Right cardiac atrium (tissue), 5 donors: ENCODE measurements at regions not wholly inside any gene's neighbourhood (a gene's known extent, or its start where the extent isn't known, plus 50 kb on each side); places are given as distances from the start of the nearest gene placed in this dataset.

ENCODE experiments used
- ATAC-seq, 2 donors: fragments of 200-7000 bp; cut with Tn5 transposase; one replicate each; pipeline versions ENCODE4 v1.8.0 to v1.9.1; 2020; ENCODE audit warnings: moderate library complexity in 2 of 2, mild to moderate bottlenecking in 1 of 2
- DNase-seq, 3 donors: peaks; one replicate each; pipeline ENCODE4 v3.0.0-alpha.2; 2020
- H3K27ac ChIP-seq: one replicate; pipeline ENCODE4 v1.5.1; 2013; ENCODE audit warnings: mild to moderate bottlenecking, low read length, control low read depth, moderate library complexity
- H3K27me3 ChIP-seq: one replicate; pipeline ENCODE4 v1.6.1; 2013; ENCODE audit not compliant: control insufficient read depth, insufficient read depth
- H3K4me1 ChIP-seq: one replicate; pipeline ENCODE4 v1.6.1; 2013; ENCODE audit warnings: low read length; ENCODE audit not compliant: control insufficient read depth, insufficient read depth
- H3K4me3 ChIP-seq: one replicate; pipeline ENCODE4 v1.5.1; 2013; ENCODE audit warnings: low read length, control low read depth
- H3K9me3 ChIP-seq: one replicate; pipeline ENCODE4 v1.6.1; 2013; ENCODE audit warnings: low read length; ENCODE audit not compliant: control insufficient read depth
- WGBS: extraction: QIAGEN DNeasy Blood & Tissue Kit; methylation state at CpG from one replicate; pipeline ENCODE4 v1.1.7; 2013; 5-methylcytosine and 5-hydroxymethylcytosine counted together
- intact Hi-C, 4 donors: fragments of 100-400 bp; cut with DNase I; formaldehyde crosslinking; loops; one replicate each; pipeline versions ENCODE4 v1.11.0 to v1.14.0; 2022 to 2023
- donor health status: healthy with polysubstance abuse.
- donor health status: DM: no; HTN: yes; CAD: no.
- donor health status: DM: no; HTN: no; CAD: no.
- donor health status: DM: no; HTN: yes; CAD: no; lungs with severe emphysema.
- donor health status: DM: yes; HTN: yes; CAD: no.

GRCh38 chr10:105359708-105360107 is 718.6 kb downstream of the SORCS3 start:
- Histone ChIP-seq H3K4me3 (no peak overlapping the region), H3K9me3 (no peaks in the 10 kb centered on the region), H3K27ac (no peak overlapping the region), H3K4me1 (no peaks in the 10 kb centered on the region), H3K27me3 (no peaks in the 10 kb centered on the region)
- WGBS: 56% methylated on average over 3 of the region's 3 CpGs
- intact Hi-C loops: no loop called here
- DNase-seq: no peak
- no peak for ATAC-seq

GRCh38 chr10:105358911-105359310 is 717.8 kb downstream of the SORCS3 start:
- no peaks in the 10 kb centered on the region for H3K4me1 ChIP-seq
- no peaks in the 10 kb centered on the region for H3K9me3 ChIP-seq
- 88% methylated on average over 2 of the region's 2 CpGs for WGBS
- no peak overlapping the region for H3K27ac ChIP-seq
- no peak for DNase-seq
- ATAC-seq: no peak
- H3K4me3 ChIP-seq: no peak overlapping the region
- H3K27me3 ChIP-seq: no peaks in the 10 kb centered on the region
- intact Hi-C loops: no loop called here

GRCh38 chr10:105356626-105357025 is 715.5 kb downstream of the SORCS3 start:
- H3K4me3 ChIP-seq: no peak overlapping the region
- no peak overlapping the region for H3K27ac ChIP-seq
- no peaks in the 10 kb centered on the region for H3K9me3 ChIP-seq
- 55% methylated on average over 2 of the region's 2 CpGs for WGBS
- no peaks in the 10 kb centered on the region for H3K27me3 ChIP-seq
- DNase-seq: no peak
- intact Hi-C loops: no loop called here
- H3K4me1 ChIP-seq: no peaks in the 10 kb centered on the region
- ATAC-seq: no peak

GRCh38 chr10:105354010-105354409 is 712.9 kb downstream of the SORCS3 start:
- H3K4me1 ChIP-seq: no peaks in the 10 kb centered on the region
- no peak overlapping the region for H3K27ac ChIP-seq
- H3K27me3 ChIP-seq: no peaks in the 10 kb centered on the region
- intact Hi-C loops: no loop called here
- H3K4me3 ChIP-seq: no peak overlapping the region
- H3K9me3 ChIP-seq: no peaks in the 10 kb centered on the region
- ATAC-seq (no peak), DNase-seq (no peak)
- WGBS: 93% methylated on average over 1 of the region's 1 CpG

GRCh38 chr10:105352827-105353226 is 711.7 kb downstream of the SORCS3 start:
- no peaks in the 10 kb centered on the region for H3K4me1 ChIP-seq
- H3K27me3 ChIP-seq: no peaks in the 10 kb centered on the region
- no peak overlapping the region for H3K27ac ChIP-seq
- no peak for DNase-seq
- H3K9me3 ChIP-seq: no peaks in the 10 kb centered on the region
- WGBS: 67% methylated on average over 6 of the region's 6 CpGs
- H3K4me3 ChIP-seq: no peak overlapping the region
- intact Hi-C loops: no loop called here
- no peak for ATAC-seq

GRCh38 chr10:105352281-105352680 is 711.2 kb downstream of the SORCS3 start:
- intact Hi-C loops: no loop called here
- Histone ChIP-seq H3K27me3 (no peaks in the 10 kb centered on the region), H3K4me3 (no peak overlapping the region), H3K27ac (no peak overlapping the region), H3K9me3 (no peaks in the 10 kb centered on the region), H3K4me1 (no peaks in the 10 kb centered on the region)
- ATAC-seq: no peak
- 79% methylated on average over 2 of the region's 2 CpGs for WGBS
- DNase-seq: no peak

GRCh38 chr10:105351187-105351586 is 710.1 kb downstream of the SORCS3 start:
- intact Hi-C loops: no loop called here
- ATAC-seq (no peak), DNase-seq (no peak)
- Histone ChIP-seq H3K4me3 (no peak overlapping the region), H3K27ac (no peak overlapping the region), H3K4me1 (no peaks in the 10 kb centered on the region), H3K27me3 (no peaks in the 10 kb centered on the region), H3K9me3 (no peaks in the 10 kb centered on the region)
- 79% methylated on average over 2 of the region's 2 CpGs for WGBS

- WGBS: 79% methylated on average over 2 of the region's 2 CpGs
- Histone ChIP-seq H3K4me3 (no peak overlapping the region), H3K27ac (no peak overlapping the region), H3K27me3 (no peaks in the 10 kb centered on the region), H3K9me3 (no peaks in the 10 kb centered on the region), H3K4me1 (no peaks in the 10 kb centered on the region)
- DNase-seq: no peak
- intact Hi-C loops: no loop called here
- ATAC-seq: no peak
Measured at GRCh38 chr10:105347487-105347886, 706.4 kb downstream of the SORCS3 start.

- no peaks in the 10 kb centered on the region for H3K9me3 ChIP-seq
- H3K4me1 ChIP-seq: no peaks in the 10 kb centered on the region
- no peak overlapping the region for H3K4me3 ChIP-seq
- intact Hi-C loops: no loop called here
- H3K27ac ChIP-seq: no peak overlapping the region
- WGBS: 47% methylated on average over 4 of the region's 4 CpGs
- ATAC-seq: no peak
- no peaks in the 10 kb centered on the region for H3K27me3 ChIP-seq
- no peak for DNase-seq
Measured at GRCh38 chr10:105342606-105343005, 701.5 kb downstream of the SORCS3 start.

- intact Hi-C loops: no loop called here
- WGBS: 58% methylated on average over 1 of the region's 1 CpG
- H3K27ac ChIP-seq: no peak overlapping the region
- no peaks in the 10 kb centered on the region for H3K27me3 ChIP-seq
- no peaks in the 10 kb centered on the region for H3K4me1 ChIP-seq
- no peak for ATAC-seq
- H3K9me3 ChIP-seq: no peaks in the 10 kb centered on the region
- H3K4me3 ChIP-seq: no peak overlapping the region
- no peak for DNase-seq
Measured at GRCh38 chr10:105339669-105340068, 698.6 kb downstream of the SORCS3 start.

GRCh38 chr10:105328503-105329133 is 687.5 kb downstream of the SORCS3 start:
- 24% methylated on average over 1 of the region's 1 CpG for WGBS
- no peaks in the 10 kb centered on the region for H3K27me3 ChIP-seq
- DNase-seq (no peak), ATAC-seq (no peak)
- H3K27ac ChIP-seq: no peak overlapping the region
- intact Hi-C loops: no loop called here
- no peaks in the 10 kb centered on the region for H3K9me3 ChIP-seq
- H3K4me1 ChIP-seq: no peaks in the 10 kb centered on the region
- no peak overlapping the region for H3K4me3 ChIP-seq
